HCT116 (cell line): ENCODE measurements at regions not wholly inside any gene's neighbourhood (a gene's known extent, or its start where the extent isn't known, plus 50 kb on each side); places are given as distances from the start of the nearest gene placed in this dataset.

Experiments
- POLR2A ChIP-seq: IDR thresholded peaks from 2 replicates; pipeline ENCODE4 v1.7.0; 2011; ENCODE audit warnings: borderline replicate concordance; ENCODE audit not compliant: insufficient read depth, insufficient read length; ENCODE audit errors: extremely low read depth
- POLR2AphosphoS5 ChIP-seq: IDR thresholded peaks from 2 replicates; pipeline ENCODE4 v1.6.1; 2011; ENCODE audit warnings: mild to moderate bottlenecking, low read depth, low read length, moderate library complexity
- TF ChIP-seq, protein P1 (sequence below), 3 experiments: fragments of 200-600 bp in 1 of 3; sonication (generic) in 1 of 3; IDR thresholded peaks in 2 of 3; conservative IDR thresholded peaks in 1 of 3; 2 replicates each; pipeline ENCODE4 v1.5.1; 2012 to 2017; ENCODE audit warnings: low read depth in 2 of 3, low read length in 2 of 3, antibody characterized with exemption in 1 of 3, borderline replicate concordance in 1 of 3, control low read depth in 1 of 3, mild to moderate bottlenecking in 1 of 3, mixed read lengths in 1 of 3, mixed run types in 1 of 3, moderate library complexity in 1 of 3; ENCODE audit not compliant: insufficient read depth in 1 of 3

DNA sequence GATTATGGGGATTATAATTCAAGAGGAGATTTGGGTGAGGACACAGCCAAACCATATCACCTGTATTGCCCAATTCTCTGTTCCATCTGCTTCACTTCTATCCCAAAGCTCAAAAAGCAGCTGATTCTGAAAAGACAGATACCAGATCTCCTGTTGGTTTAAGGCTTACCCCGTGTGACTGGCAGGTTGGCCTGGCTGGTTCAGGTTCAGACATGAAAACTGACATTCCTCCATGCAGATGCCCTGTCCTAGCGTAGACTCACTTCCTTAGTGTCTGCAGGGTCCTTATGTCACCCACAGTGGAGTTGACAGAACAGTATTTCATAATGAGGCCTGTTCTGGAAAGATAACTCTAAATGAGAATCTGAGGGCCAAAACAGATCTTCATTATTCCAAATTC, 61.1 kb upstream of the FLRT2 start:
- TF ChIP-seq POLR2AphosphoS5 (no peak), POLR2A (no peak)
- TF ChIP-seq, protein P1, sequence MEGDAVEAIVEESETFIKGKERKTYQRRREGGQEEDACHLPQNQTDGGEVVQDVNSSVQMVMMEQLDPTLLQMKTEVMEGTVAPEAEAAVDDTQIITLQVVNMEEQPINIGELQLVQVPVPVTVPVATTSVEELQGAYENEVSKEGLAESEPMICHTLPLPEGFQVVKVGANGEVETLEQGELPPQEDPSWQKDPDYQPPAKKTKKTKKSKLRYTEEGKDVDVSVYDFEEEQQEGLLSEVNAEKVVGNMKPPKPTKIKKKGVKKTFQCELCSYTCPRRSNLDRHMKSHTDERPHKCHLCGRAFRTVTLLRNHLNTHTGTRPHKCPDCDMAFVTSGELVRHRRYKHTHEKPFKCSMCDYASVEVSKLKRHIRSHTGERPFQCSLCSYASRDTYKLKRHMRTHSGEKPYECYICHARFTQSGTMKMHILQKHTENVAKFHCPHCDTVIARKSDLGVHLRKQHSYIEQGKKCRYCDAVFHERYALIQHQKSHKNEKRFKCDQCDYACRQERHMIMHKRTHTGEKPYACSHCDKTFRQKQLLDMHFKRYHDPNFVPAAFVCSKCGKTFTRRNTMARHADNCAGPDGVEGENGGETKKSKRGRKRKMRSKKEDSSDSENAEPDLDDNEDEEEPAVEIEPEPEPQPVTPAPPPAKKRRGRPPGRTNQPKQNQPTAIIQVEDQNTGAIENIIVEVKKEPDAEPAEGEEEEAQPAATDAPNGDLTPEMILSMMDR (IDR thresholded peaks at IDR 0.05 in 2 of 3, conservative IDR thresholded peaks at IDR 0.05 in 1 of 3; ENCODE audit: borderline replicate concordance in 1 of 3, insufficient read depth in 1 of 3, low read depth in 2 of 3, low read length in 2 of 3) = no peak
